SH-SY5Y (cell line): ENCODE measurements at regions not wholly inside any gene's neighbourhood (a gene's known extent, or its start where the extent isn't known, plus 50 kb on each side); places are given as distances from the start of the nearest gene placed in this dataset.

Experiments used
- GATA2 ChIP-seq: IDR thresholded peaks from 2 replicates; pipeline ENCODE4 v1.6.1; 2011; ENCODE audit warnings: mild to moderate bottlenecking, low read depth, low read length
- GATA3 ChIP-seq: IDR thresholded peaks from 2 replicates; pipeline ENCODE4 v1.6.1; 2011; ENCODE audit warnings: low read depth, mild to moderate bottlenecking, low read length, moderate library complexity

- TF ChIP-seq GATA2 (no peak), GATA3 (no peak)
Measured at GRCh38 chr4:182014164-182014563, 229.0 kb upstream of the TENM3 start.
